ENCODE measurements at regions not wholly inside any gene's neighbourhood (a gene's known extent, or its start where the extent isn't known, plus 50 kb on each side); places are given as distances from the start of the nearest gene placed in this dataset.

GRCh38 chr4:138672393-138672976, 343.1 kb upstream of the NOCT start:
- 86 to 92% methylated on average over 9 of the region's 9 CpGs for whole genome bisulfite sequencing, 2 donors
- Histone ChIP-seq H3K4me3 (no peak overlapping the region), H3K36me3 (ENCODE audit: control insufficient read depth in 4 of 4, insufficient read depth in 4 of 4, low read length in 4 of 4) (no peaks in the 10 kb centered on the region), H3K9ac (ENCODE audit: insufficient read depth in 1 of 2, low read length in 2 of 2) (no peak overlapping the region), H3K4me1 (ENCODE audit: control insufficient read depth in 5 of 5, insufficient read depth in 5 of 5, low read length in 5 of 5) (peaks cover 0 to 11% (median 3%) of the 10 kb centered on the region in 5 donors), H3K9me3 (ENCODE audit: control insufficient read depth in 4 of 4, insufficient read depth in 3 of 4, low read length in 3 of 4) (peaks cover 0 to 2% (median 0%) of the 10 kb centered on the region in 4 donors), H3K27ac (ENCODE audit: low read depth in 1 of 2, low read length in 1 of 2) (no peak overlapping the region), H3K27me3 (ENCODE audit: control insufficient read depth in 3 of 3, insufficient read depth in 3 of 3, low read length in 2 of 3) (no peaks in the 10 kb centered on the region)
- TF ChIP-seq, protein P1, sequence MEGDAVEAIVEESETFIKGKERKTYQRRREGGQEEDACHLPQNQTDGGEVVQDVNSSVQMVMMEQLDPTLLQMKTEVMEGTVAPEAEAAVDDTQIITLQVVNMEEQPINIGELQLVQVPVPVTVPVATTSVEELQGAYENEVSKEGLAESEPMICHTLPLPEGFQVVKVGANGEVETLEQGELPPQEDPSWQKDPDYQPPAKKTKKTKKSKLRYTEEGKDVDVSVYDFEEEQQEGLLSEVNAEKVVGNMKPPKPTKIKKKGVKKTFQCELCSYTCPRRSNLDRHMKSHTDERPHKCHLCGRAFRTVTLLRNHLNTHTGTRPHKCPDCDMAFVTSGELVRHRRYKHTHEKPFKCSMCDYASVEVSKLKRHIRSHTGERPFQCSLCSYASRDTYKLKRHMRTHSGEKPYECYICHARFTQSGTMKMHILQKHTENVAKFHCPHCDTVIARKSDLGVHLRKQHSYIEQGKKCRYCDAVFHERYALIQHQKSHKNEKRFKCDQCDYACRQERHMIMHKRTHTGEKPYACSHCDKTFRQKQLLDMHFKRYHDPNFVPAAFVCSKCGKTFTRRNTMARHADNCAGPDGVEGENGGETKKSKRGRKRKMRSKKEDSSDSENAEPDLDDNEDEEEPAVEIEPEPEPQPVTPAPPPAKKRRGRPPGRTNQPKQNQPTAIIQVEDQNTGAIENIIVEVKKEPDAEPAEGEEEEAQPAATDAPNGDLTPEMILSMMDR (IDR thresholded peaks at IDR 0.05; ENCODE audit: control extremely low read depth, extremely low read depth): no peak
- ATAC-seq (ENCODE audit: insufficient read depth, low FRiP score) (no peak), DNase-seq (no peak)

DNA sequence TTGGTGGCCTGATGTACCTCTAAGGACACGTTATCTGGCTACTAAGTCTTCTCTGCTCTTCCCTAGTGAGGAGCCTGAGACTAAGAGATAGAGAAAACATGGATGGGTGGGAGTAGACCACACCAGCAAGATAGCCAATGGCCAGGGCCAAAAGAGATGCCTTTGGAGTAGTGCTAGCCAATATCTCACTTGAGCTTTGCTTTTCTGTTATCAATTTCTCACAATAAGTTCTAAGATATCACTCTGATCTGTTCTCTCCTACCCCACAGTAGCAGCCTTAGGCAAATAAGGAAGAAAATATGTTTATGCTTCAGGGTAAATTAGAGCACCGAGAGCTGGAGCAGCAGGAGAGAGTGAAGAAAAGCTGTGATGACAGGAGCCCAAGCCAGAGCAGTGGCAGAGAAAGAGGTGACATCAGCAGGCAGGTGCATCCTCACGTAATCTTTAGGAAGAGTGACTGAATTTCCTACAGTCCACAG, 343.9 kb upstream of the NOCT start:
- ATAC-seq (ENCODE audit: insufficient read depth, low FRiP score): no peak
- no peaks in the 10 kb centered on the region for H3K27me3 ChIP-seq (ENCODE audit: control insufficient read depth in 3 of 3, insufficient read depth in 3 of 3, low read length in 2 of 3)
- H3K4me3 ChIP-seq: no peak overlapping the region
- no peaks in the 10 kb centered on the region for H3K36me3 ChIP-seq (ENCODE audit: control insufficient read depth in 4 of 4, insufficient read depth in 4 of 4, low read length in 4 of 4)
- H3K4me1 ChIP-seq (ENCODE audit: control insufficient read depth in 5 of 5, insufficient read depth in 5 of 5, low read length in 5 of 5): peaks cover 0 to 7% (median 3%) of the 10 kb centered on the region in 5 donors
- TF ChIP-seq, protein P1 (IDR thresholded peaks at IDR 0.05; ENCODE audit: control extremely low read depth, extremely low read depth): no peak
- no peak overlapping the region for H3K9ac ChIP-seq (ENCODE audit: insufficient read depth in 1 of 2, low read length in 2 of 2)
- H3K9me3 ChIP-seq (ENCODE audit: control insufficient read depth in 4 of 4, insufficient read depth in 3 of 4, low read length in 3 of 4): peaks cover 0 to 2% (median 0%) of the 10 kb centered on the region in 4 donors
- no peak overlapping the region for H3K27ac ChIP-seq (ENCODE audit: low read depth in 1 of 2, low read length in 1 of 2)
- 81 to 87% methylated on average over 3 of the region's 3 CpGs for WGBS, 2 donors
- DNase-seq: no peak

- Histone ChIP-seq H3K4me1 (ENCODE audit: control insufficient read depth in 5 of 5, insufficient read depth in 5 of 5, low read length in 5 of 5) (peaks cover 0 to 7% (median 3%) of the 10 kb centered on the region in 5 donors), H3K27ac (ENCODE audit: low read depth in 1 of 2, low read length in 1 of 2) (no peak overlapping the region), H3K36me3 (ENCODE audit: control insufficient read depth in 4 of 4, insufficient read depth in 4 of 4, low read length in 4 of 4) (no peaks in the 10 kb centered on the region), H3K27me3 (ENCODE audit: control insufficient read depth in 3 of 3, insufficient read depth in 3 of 3, low read length in 2 of 3) (no peaks in the 10 kb centered on the region), H3K9me3 (ENCODE audit: control insufficient read depth in 4 of 4, insufficient read depth in 3 of 4, low read length in 3 of 4) (peaks cover 0 to 2% (median 0%) of the 10 kb centered on the region in 4 donors), H3K4me3 (no peak overlapping the region), H3K9ac (ENCODE audit: insufficient read depth in 1 of 2, low read length in 2 of 2) (no peak overlapping the region)
- TF ChIP-seq, protein P1 (IDR thresholded peaks at IDR 0.05; ENCODE audit: control extremely low read depth, extremely low read depth): no peak
- no peak for DNase-seq
- ATAC-seq (ENCODE audit: insufficient read depth, low FRiP score): no peak
Observed at GRCh38 chr4:138671106-138671505, 344.5 kb upstream of the NOCT start.

- Histone ChIP-seq H3K4me1 (ENCODE audit: control insufficient read depth in 5 of 5, insufficient read depth in 5 of 5, low read length in 5 of 5) (peaks cover 0 to 7% (median 3%) of the 10 kb centered on the region in 5 donors), H3K27me3 (ENCODE audit: control insufficient read depth in 3 of 3, insufficient read depth in 3 of 3, low read length in 2 of 3) (no peaks in the 10 kb centered on the region), H3K27ac (ENCODE audit: low read depth in 1 of 2, low read length in 1 of 2) (no peak overlapping the region), H3K4me3 (no peak overlapping the region), H3K9me3 (ENCODE audit: control insufficient read depth in 4 of 4, insufficient read depth in 3 of 4, low read length in 3 of 4) (peaks cover 0 to 2% (median 0%) of the 10 kb centered on the region in 4 donors), H3K9ac (ENCODE audit: insufficient read depth in 1 of 2, low read length in 2 of 2) (no peak overlapping the region), H3K36me3 (ENCODE audit: control insufficient read depth in 4 of 4, insufficient read depth in 4 of 4, low read length in 4 of 4) (no peaks in the 10 kb centered on the region)
- TF ChIP-seq, protein P1 (IDR thresholded peaks at IDR 0.05; ENCODE audit: control extremely low read depth, extremely low read depth): no peak
- 92 to 94% methylated on average over 5 of the region's 5 CpGs for WGBS, 2 donors
- DNase-seq: no peak
- no peak for ATAC-seq (ENCODE audit: insufficient read depth, low FRiP score)
Observed at GRCh38 chr4:138670681-138671080, 344.9 kb upstream of the NOCT start.
